ENCODE measurements at regions not wholly inside any gene's neighbourhood (a gene's known extent, or its start where the extent isn't known, plus 50 kb on each side); places are given as distances from the start of the nearest gene placed in this dataset.
A peak's percentile ranks its signal among the peaks of the same experiment; 100 is the strongest.

DNA sequence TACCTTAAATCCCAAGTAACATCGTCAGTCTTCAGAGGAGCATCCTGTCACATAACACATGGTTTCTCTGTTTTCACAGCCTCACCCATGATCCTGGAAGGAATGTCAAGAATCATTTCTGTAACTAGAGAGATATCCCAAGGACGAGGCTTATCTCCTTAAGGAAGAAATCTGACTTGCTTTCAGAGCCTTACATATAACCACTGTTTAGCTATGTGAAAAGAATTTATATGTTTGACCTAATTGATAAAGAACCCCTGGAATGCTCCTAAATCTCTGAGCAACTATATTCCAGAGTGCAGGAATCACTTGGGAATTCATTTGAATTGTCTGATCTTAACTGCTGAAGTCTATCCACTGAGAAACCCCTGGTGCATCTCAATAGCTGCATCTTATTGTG is 243.1 kb downstream of the ALDH8A1 start:
- TF ChIP-seq, protein P1, sequence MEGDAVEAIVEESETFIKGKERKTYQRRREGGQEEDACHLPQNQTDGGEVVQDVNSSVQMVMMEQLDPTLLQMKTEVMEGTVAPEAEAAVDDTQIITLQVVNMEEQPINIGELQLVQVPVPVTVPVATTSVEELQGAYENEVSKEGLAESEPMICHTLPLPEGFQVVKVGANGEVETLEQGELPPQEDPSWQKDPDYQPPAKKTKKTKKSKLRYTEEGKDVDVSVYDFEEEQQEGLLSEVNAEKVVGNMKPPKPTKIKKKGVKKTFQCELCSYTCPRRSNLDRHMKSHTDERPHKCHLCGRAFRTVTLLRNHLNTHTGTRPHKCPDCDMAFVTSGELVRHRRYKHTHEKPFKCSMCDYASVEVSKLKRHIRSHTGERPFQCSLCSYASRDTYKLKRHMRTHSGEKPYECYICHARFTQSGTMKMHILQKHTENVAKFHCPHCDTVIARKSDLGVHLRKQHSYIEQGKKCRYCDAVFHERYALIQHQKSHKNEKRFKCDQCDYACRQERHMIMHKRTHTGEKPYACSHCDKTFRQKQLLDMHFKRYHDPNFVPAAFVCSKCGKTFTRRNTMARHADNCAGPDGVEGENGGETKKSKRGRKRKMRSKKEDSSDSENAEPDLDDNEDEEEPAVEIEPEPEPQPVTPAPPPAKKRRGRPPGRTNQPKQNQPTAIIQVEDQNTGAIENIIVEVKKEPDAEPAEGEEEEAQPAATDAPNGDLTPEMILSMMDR (IDR thresholded peaks at IDR 0.05; ENCODE audit: unreplicated experiment in 3 of 3), result no peak
- H3K27ac Mint-ChIP-seq, result peak overlapping the region in 2 of 3 experiments; percentile 50 to 53
- H3K36me3 Mint-ChIP-seq (ENCODE audit: low read depth), result no peaks in the 10 kb centered on the region
- no peaks in the 10 kb centered on the region for H3K27me3 Mint-ChIP-seq (ENCODE audit: low read depth)
- H3K4me1 Mint-ChIP-seq, result peaks cover 18% of the 10 kb centered on the region
- no peak overlapping the region for H3K4me3 Mint-ChIP-seq
- H3K9me3 Mint-ChIP-seq, result no peaks in the 10 kb centered on the region

DNA sequence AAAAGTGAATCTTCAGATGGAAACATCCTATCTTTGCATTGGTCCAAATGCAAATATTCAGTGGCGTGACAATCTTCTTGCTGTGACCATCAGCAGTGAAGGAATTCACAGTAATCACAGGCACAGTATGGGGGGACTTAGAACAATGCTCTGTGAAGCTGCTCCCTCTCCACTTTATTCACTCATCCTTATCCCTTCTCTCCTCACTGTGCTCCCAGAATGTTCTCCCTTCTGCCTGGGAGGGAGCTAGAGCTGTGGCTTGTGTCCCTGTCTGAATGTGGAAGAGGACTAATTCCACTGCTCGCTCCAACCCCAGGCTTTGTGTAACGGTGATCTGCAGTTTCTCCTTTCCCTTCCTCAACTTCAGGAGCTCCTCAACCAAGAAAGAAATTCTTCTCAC is 243.7 kb downstream of the ALDH8A1 start:
- H3K36me3 Mint-ChIP-seq (ENCODE audit: low read depth), result no peaks in the 10 kb centered on the region
- no peaks in the 10 kb centered on the region for H3K9me3 Mint-ChIP-seq
- H3K4me3 Mint-ChIP-seq, result no peak overlapping the region
- no peaks in the 10 kb centered on the region for H3K27me3 Mint-ChIP-seq (ENCODE audit: low read depth)
- H3K4me1 Mint-ChIP-seq, result peaks cover 18% of the 10 kb centered on the region
- TF ChIP-seq, protein P1 (IDR thresholded peaks at IDR 0.05; ENCODE audit: unreplicated experiment in 3 of 3), result no peak
- no peak overlapping the region for H3K27ac Mint-ChIP-seq

DNA sequence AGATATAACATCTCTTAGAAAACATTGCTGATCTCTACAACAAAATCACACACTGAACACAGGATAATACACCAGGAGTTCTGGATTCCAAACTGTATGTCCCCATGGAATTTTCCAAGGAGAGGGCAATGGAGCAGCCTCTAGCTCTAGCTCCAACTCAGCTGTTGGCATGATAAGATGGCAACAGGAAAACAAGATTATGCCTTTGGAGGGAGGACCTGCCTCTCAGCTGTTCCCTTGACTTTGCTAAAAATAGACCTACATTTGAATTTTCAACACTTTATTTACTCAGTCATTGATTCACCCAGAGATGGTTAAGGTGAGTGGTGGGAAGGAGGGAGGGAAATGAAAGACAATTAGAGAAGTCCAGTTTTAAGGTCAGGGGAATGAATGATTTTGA is 246.7 kb downstream of the ALDH8A1 start:
- H3K4me3 Mint-ChIP-seq, result no peak overlapping the region
- no peaks in the 10 kb centered on the region for H3K9me3 Mint-ChIP-seq
- H3K27ac Mint-ChIP-seq, result peak overlapping the region in 2 of 3 experiments; percentile 21 to 56
- no peaks in the 10 kb centered on the region for H3K36me3 Mint-ChIP-seq (ENCODE audit: low read depth)
- H3K27me3 Mint-ChIP-seq (ENCODE audit: low read depth), result no peaks in the 10 kb centered on the region
- H3K4me1 Mint-ChIP-seq, result peaks cover 18% of the 10 kb centered on the region
- TF ChIP-seq, protein P1 (IDR thresholded peaks at IDR 0.05; ENCODE audit: unreplicated experiment in 3 of 3), result no peak

DNA sequence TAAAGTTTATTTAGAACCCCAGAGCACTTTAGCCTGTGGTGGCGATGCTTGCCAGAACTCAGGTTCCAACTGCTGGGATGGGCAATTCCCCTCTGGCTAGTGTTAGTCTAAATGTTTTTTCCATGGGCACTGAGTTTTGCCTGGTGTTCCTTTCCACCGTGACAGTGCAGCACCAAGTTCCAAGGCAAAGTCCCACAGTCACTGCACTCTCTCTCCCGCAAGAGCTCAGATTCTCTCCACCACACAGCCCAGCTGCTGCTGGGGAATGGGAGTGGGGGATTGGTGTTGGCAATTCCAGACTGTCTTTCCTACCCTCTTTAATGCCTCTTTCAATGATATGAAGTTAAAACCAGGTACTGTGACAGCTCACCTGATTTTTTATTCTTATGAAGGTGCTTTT is 247.6 kb downstream of the ALDH8A1 start:
- H3K27me3 Mint-ChIP-seq (ENCODE audit: low read depth), result no peaks in the 10 kb centered on the region
- no peaks in the 10 kb centered on the region for H3K9me3 Mint-ChIP-seq
- H3K4me1 Mint-ChIP-seq, result peaks cover 17% of the 10 kb centered on the region
- H3K4me3 Mint-ChIP-seq, result no peak overlapping the region
- TF ChIP-seq, protein P1 (IDR thresholded peaks at IDR 0.05; ENCODE audit: unreplicated experiment in 3 of 3), result no peak
- no peak overlapping the region for H3K27ac Mint-ChIP-seq
- H3K36me3 Mint-ChIP-seq (ENCODE audit: low read depth), result no peaks in the 10 kb centered on the region

DNA sequence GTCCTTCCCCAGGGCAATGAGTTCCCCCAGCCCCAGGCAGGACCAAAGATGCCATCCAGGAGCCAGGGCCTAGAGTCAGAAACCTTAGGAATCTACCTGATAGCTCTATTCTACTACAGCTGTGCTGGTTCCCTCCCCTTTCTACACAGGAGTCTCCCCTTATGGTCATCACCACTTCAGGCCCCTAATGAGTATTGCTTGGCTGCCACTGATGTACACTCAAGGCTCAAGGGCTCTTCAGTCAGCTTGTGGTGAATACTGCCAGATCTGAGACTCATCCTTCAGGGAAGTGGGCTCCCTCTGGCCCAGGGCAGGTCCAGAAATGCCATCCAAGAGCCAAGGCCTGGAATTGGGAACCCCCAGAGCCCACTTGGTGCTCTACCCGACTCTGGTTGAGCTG is 248.6 kb downstream of the ALDH8A1 start:
- H3K4me3 Mint-ChIP-seq, result no peak overlapping the region
- no peak overlapping the region for H3K27ac Mint-ChIP-seq
- TF ChIP-seq, protein P1 (IDR thresholded peaks at IDR 0.05; ENCODE audit: unreplicated experiment in 3 of 3), result no peak
- H3K27me3 Mint-ChIP-seq (ENCODE audit: low read depth), result no peaks in the 10 kb centered on the region
- H3K4me1 Mint-ChIP-seq, result peaks cover 9% of the 10 kb centered on the region
- H3K36me3 Mint-ChIP-seq (ENCODE audit: low read depth), result no peaks in the 10 kb centered on the region
- H3K9me3 Mint-ChIP-seq, result peaks cover 3% of the 10 kb centered on the region

DNA sequence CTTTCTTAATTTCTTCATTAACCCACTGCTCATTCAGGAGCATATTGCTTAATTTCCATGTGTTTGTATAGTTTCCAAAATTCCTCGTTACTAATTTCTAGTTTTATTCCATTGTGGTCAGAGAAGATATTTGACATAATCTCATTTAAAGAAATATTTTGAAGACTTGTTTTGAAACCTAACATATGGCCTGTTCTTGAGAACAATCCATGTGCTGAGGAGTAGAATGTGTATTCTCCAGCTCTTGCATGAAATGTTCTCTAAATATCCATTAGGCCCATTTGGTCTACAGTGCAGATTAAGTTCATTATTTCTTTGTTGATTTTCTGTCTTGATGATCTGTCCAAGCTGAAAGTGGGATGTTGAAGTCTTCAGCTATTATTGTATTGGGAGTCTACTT is 251.7 kb downstream of the ALDH8A1 start:
- Mint-ChIP-seq H3K36me3 (ENCODE audit: low read depth) (no peaks in the 10 kb centered on the region), H3K27me3 (ENCODE audit: low read depth) (no peaks in the 10 kb centered on the region), H3K27ac (no peak overlapping the region)

More for the DNA sequence above, 251.7 kb downstream of the ALDH8A1 start:
- TF ChIP-seq, protein P1 (IDR thresholded peaks at IDR 0.05; ENCODE audit: unreplicated experiment in 3 of 3), result no peak
- Mint-ChIP-seq H3K4me3 (no peak overlapping the region), H3K9me3 (peaks cover 6% of the 10 kb centered on the region), H3K4me1 (peaks cover 5% of the 10 kb centered on the region)
